ENCODE measurements at regions not wholly inside any gene's neighbourhood (a gene's known extent, or its start where the extent isn't known, plus 50 kb on each side); places are given as distances from the start of the nearest gene placed in this dataset.

DNA sequence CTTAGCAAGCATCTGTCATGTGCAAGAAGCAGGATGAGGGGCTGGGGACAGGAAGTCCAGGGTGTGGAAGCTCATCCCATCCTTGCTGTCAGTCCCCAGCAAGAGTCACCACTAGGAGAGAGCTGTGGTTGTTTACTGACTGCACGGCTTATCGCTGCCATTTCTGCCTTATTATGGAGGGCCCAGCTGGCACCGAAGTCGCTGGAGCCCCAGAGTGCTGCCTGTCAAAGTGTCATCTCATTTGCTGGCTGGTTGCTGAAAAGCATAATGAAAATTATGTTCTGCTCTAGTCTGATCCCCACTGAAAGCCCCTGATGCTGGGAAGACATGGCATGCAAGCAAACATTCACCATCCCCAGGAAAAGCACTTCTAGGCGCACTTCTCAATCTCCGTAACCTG is 642.7 kb downstream of the NPHP4 start:
- intact Hi-C loops (cut with micrococcal nuclease; ENCODE audit: unreplicated experiment): no loop called here
- H3K36me3 ChIP-seq (ENCODE audit: control insufficient read depth in 2 of 2, insufficient read depth in 2 of 2, low read length in 1 of 2): no peaks in the 10 kb centered on the region
- H3K4me3 ChIP-seq: no peak overlapping the region
- no peaks in the 10 kb centered on the region for H3K9me3 ChIP-seq (replicated peaks; ENCODE audit: control insufficient read depth, insufficient read depth, low read length)
- FAIRE-seq (no peak), DNase-seq (ENCODE audit: low read depth, low spot score) (no peak), ATAC-seq (no peak)
- ChIA-PET RAD21 (ENCODE audit: unreplicated experiment) (no interaction called here), POLR2A (no interaction called here), SMC1A (ENCODE audit: uncharacterized antibody, unreplicated experiment) (no interaction called here), CTCF (no interaction called here)
- no peaks in the 10 kb centered on the region for H4K20me1 ChIP-seq (ENCODE audit: control insufficient read depth, insufficient read depth)
- no peaks in the 10 kb centered on the region for H3K79me2 ChIP-seq (ENCODE audit: control insufficient read depth, insufficient read depth, low read length)
- no peak overlapping the region for H3K4me2 ChIP-seq (ENCODE audit: control insufficient read depth, insufficient read depth)
- TF ChIP-seq YY1 (IDR thresholded peaks at IDR 0.05; ENCODE audit: low read depth, low read length) (no peak), SMC3 (IDR thresholded peaks at IDR 0.05; ENCODE audit: borderline replicate concordance, low read length) (no peak), STAT1 (conservative IDR thresholded peaks at IDR 0.05) (no peak), HDGF (IDR thresholded peaks at IDR 0.05) (no peak), FOXK2 (IDR thresholded peaks at IDR 0.05) (no peak), CHD2 (IDR thresholded peaks at IDR 0.05; ENCODE audit: borderline replicate concordance, low read depth, low read length) (no peak), BRCA1 (IDR thresholded peaks at IDR 0.05; ENCODE audit: low read depth, low read length) (no peak), POLR2AphosphoS5 (IDR thresholded peaks at IDR 0.05; ENCODE audit: low read length) (no peak), KLF5 (IDR thresholded peaks at IDR 0.05; ENCODE audit: partially characterized antibody) (no peak), ESRRA (IDR thresholded peaks at IDR 0.05; ENCODE audit: low read length) (no peak), SIX5 (IDR thresholded peaks at IDR 0.05; ENCODE audit: low read depth, low read length, severe bottlenecking) (no peak), HDAC6 (IDR thresholded peaks at IDR 0.05; ENCODE audit: unreplicated experiment) (no peak), SRF (IDR thresholded peaks at IDR 0.05; ENCODE audit: low read depth in 2 of 2, low read length in 2 of 2) (no peak), STAT3 (IDR thresholded peaks at IDR 0.05; ENCODE audit: low read depth, low read length) (no peak), RUNX3 (IDR thresholded peaks at IDR 0.05; ENCODE audit: low read length) (no peak), BMI1 (IDR thresholded peaks at IDR 0.05; ENCODE audit: borderline replicate concordance) (no peak)
- TF ChIP-seq, protein P1, sequence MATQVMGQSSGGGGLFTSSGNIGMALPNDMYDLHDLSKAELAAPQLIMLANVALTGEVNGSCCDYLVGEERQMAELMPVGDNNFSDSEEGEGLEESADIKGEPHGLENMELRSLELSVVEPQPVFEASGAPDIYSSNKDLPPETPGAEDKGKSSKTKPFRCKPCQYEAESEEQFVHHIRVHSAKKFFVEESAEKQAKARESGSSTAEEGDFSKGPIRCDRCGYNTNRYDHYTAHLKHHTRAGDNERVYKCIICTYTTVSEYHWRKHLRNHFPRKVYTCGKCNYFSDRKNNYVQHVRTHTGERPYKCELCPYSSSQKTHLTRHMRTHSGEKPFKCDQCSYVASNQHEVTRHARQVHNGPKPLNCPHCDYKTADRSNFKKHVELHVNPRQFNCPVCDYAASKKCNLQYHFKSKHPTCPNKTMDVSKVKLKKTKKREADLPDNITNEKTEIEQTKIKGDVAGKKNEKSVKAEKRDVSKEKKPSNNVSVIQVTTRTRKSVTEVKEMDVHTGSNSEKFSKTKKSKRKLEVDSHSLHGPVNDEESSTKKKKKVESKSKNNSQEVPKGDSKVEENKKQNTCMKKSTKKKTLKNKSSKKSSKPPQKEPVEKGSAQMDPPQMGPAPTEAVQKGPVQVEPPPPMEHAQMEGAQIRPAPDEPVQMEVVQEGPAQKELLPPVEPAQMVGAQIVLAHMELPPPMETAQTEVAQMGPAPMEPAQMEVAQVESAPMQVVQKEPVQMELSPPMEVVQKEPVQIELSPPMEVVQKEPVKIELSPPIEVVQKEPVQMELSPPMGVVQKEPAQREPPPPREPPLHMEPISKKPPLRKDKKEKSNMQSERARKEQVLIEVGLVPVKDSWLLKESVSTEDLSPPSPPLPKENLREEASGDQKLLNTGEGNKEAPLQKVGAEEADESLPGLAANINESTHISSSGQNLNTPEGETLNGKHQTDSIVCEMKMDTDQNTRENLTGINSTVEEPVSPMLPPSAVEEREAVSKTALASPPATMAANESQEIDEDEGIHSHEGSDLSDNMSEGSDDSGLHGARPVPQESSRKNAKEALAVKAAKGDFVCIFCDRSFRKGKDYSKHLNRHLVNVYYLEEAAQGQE (IDR thresholded peaks at IDR 0.05; ENCODE audit: low read depth, low read length): no peak
- TF ChIP-seq, protein P2, sequence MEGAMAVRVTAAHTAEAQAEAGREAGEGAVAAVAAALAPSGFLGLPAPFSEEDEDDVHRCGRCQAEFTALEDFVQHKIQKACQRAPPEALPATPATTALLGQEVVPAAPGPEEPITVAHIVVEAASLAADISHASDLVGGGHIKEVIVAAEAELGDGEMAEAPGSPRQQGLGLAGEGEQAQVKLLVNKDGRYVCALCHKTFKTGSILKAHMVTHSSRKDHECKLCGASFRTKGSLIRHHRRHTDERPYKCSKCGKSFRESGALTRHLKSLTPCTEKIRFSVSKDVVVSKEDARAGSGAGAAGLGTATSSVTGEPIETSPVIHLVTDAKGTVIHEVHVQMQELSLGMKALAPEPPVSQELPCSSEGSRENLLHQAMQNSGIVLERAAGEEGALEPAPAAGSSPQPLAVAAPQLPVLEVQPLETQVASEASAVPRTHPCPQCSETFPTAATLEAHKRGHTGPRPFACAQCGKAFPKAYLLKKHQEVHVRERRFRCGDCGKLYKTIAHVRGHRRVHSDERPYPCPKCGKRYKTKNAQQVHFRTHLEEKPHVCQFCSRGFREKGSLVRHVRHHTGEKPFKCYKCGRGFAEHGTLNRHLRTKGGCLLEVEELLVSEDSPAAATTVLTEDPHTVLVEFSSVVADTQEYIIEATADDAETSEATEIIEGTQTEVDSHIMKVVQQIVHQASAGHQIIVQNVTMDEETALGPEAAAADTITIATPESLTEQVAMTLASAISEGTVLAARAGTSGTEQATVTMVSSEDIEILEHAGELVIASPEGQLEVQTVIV (IDR thresholded peaks at IDR 0.05; ENCODE audit: borderline replicate concordance, partially characterized antibody): no peak
- no peak overlapping the region for H3K27ac ChIP-seq (ENCODE audit: control insufficient read depth, insufficient read depth)
- no peaks in the 10 kb centered on the region for H3K27me3 ChIP-seq (replicated peaks in 1 of 2; ENCODE audit: control insufficient read depth in 2 of 2, insufficient read depth in 2 of 2, low read length in 1 of 2)
- in situ Hi-C loops (cut with MboI): no loop called here
- 60% methylated on average over 6 of the region's 6 CpGs for WGBS (ENCODE audit: insufficient coverage, insufficient replicate concordance, low lambda C conversion rate, missing lambda C conversion rate)
- H3K4me1 ChIP-seq (ENCODE audit: control insufficient read depth, insufficient read depth, low read length): no peaks in the 10 kb centered on the region
- BruUV-seq (replicated peaks): no TSS peak
- H3K9ac ChIP-seq (ENCODE audit: control insufficient read depth, insufficient read depth, low read length): no peak overlapping the region
- H2AFZ ChIP-seq (ENCODE audit: control insufficient read depth, low read depth, low read length): no peak overlapping the region
